HG02870 (cell line): ENCODE measurements at regions not wholly inside any gene's neighbourhood (a gene's known extent, or its start where the extent isn't known, plus 50 kb on each side); places are given as distances from the start of the nearest gene placed in this dataset.
"Not testable (repeated sequence)": the region's sequence is repeated elsewhere in the genome, so short reads cannot be mapped to it uniquely, and the experiment has no call there.

Source experiments
- ATAC-seq: cut with Tn5 transposase; IDR thresholded peaks from one replicate; pipeline ENCODE4 v1.9.1; 2021; ENCODE audit warnings: mild to moderate bottlenecking, moderate library complexity; ENCODE audit not compliant: unreplicated experiment

- ATAC-seq, result no peak
Measured at GRCh38 chr4:129842096-129842495, 746.1 kb downstream of the C4orf33 start.

DNA sequence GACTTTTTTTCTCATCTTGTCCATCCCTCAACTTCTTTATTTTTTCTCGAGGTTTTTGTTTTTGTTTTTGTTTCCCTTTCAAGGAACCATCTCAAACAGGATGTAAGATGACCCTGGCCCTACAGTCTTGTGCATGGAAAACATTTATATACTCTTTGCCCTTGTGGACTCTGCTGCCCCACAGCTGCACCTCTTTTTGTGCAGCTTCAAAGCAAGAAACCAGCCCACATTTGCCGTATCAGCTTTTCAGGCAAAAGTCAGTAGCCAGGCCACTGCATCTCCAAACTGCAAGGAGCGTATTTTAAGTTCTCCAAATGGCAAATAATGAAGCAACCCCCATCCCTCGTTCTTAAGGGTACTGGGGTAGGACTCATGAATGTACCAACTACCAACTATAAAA, 756.5 kb downstream of the C4orf33 start:
- no peak for ATAC-seq

- not testable (repeated sequence) for ATAC-seq
Measured at GRCh38 chr4:129853685-129854467, 757.9 kb downstream of the C4orf33 start.

- ATAC-seq, result no peak
Measured at GRCh38 chr4:129862461-129862860, 766.5 kb downstream of the C4orf33 start.

DNA sequence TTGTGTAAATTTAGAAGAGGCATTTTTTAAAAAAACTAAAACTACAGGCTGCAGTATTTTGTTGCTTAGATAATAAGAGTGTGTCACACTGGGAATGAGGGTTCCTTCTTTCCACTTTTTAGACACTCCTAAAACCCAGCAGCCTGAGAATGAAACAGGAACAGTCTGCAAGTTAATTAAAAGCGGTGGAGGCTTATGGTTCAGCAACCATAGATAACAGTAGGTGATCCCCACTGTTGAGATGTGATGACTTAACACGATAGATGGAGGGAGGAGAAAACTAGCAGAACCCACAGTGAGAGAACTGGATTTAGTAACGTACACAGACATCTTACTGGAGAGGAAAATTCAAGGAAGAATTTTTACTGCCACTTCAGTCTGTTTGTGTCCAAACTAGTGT, 767.3 kb downstream of the C4orf33 start:
- no peak for ATAC-seq

DNA sequence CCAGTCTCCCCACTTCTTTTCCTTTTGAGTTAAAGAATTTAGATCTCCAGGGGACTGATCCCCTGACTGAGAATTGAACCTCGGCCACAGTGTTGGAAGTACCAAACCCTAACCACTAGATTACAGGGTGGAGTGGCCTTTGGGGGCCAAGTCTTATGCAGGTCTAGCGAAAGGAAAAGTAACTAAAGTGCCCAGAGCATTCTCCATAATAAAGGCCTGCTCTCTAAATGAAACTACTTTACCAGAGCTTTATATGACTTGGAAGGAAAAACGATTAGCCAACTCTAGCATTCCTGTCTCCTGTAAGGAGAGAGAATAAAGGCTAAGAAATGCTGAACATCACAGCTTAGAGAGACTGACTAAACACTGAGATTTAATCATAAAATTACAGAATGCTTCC, 788.0 kb downstream of the C4orf33 start:
- ATAC-seq, result no peak

DNA sequence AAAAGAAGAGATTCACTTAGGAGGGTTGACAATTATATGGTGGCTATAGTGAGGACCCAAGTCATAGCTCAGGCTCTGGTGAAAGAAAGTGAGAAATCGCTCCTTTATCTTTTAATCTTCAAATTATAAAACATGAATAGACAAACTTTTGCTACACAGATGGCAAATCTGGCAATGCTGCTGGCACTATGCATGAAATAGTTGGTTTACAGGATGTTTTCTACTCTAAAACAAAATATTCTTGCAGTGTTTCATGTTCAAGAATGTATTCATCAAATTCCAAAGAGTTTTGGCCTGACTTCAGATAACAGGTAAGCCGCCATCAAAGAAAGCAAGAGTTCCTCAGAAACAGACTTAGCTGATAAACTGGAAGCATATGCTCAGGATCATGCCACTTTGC, 801.2 kb downstream of the C4orf33 start:
- ATAC-seq, result no peak

DNA sequence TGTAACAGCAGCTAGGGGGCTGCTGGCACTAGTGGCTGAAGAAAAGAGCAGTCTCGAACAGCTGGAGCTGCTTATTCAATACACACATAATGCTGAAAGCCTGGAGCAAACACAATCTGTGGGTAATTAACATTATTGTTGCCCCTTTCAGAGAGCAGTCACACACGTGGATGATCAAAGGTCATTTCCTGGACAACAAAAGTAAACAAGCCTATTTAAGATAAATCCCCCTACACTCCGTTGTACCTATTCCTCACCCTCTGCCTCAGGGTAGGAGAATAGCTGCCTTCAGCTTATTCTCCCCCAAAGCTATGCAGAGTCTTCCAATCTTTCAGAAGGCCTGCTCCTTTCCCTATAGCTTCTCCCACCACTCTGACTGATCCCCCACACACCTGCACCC, 803.9 kb downstream of the C4orf33 start:
- no peak for ATAC-seq

- ATAC-seq, result no peak
Measured at GRCh38 chr4:129900430-129900953, 804.5 kb downstream of the C4orf33 start.

DNA sequence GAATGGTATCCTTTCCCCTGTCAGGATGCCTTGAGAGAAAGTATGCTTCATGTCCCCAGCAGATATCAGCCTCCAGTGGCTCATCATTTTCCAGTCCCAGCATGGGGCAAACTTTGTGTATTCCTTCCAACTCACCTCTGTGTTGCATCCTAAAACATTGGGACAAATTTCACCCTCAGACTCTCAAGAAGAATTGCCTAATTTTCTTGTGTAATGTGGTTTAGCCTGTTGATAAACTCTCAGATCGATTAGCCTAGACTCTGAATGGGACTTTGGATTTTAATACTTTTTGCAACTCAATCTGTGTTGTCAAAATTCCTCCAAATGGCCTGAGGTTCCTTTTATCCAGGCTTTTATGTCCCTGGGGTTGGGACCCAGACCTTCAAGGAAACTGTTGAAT, 805.3 kb downstream of the C4orf33 start:
- no peak for ATAC-seq

DNA sequence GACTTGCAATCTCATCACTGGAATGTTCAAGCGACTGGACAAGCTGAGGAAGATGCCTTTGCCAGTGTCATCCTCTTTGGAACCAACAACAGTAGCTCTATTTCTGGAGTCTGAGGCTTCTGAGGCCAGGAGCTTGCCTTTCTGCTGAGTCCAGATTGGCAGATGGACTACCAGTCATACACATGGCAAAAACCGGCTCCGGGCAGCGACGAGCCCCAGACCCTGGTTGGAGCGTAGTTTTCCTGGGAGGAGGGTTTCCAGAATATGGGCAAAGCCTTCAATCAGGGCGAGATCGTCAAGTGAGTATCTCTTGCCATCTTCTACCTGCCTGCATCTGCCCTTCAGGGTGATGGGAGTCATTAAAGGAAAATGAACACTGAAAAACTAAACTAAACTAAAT, 807.9 kb downstream of the C4orf33 start:
- no peak for ATAC-seq

- ATAC-seq, result no peak
Measured at GRCh38 chr4:129905256-129905655, 809.3 kb downstream of the C4orf33 start.

DNA sequence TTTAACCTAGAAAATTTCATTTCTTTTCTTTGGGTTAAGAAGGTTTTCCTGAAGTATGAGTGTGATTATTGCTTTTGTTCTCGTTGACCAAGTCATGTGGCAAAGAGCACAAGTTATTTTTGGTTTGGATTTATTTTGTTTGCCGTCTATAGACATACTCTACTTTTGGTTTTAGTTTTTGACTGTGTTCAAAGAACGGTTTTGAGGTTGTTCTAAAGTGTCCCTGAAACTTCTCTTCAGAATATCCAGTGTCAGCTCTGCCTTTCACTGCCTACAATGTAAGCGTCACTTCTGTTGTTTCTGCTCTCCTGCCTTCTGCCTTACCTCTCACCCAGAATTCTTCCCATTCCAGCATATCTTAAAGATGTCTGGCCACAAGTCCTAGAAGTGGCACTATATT, 812.2 kb downstream of the C4orf33 start:
- ATAC-seq, result no peak

DNA sequence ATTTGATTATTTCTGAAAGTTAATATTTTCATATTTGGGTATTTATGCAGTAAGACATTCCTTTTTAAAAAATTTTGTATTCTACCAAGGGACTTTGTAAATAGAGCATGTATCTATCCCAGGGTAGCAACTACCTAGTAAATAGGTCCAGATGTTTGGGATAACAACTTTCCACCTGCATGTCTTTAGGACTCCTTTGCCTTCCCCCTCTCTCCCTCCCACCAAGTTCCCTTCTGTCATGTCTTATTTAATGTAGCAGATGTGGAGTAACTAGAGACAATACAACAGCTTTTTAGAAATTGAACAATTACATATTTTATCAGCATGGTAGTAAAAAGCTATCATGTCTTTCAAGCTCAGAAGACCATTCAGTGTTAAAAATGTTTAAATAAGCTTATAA, 821.0 kb downstream of the C4orf33 start:
- ATAC-seq, result no peak

DNA sequence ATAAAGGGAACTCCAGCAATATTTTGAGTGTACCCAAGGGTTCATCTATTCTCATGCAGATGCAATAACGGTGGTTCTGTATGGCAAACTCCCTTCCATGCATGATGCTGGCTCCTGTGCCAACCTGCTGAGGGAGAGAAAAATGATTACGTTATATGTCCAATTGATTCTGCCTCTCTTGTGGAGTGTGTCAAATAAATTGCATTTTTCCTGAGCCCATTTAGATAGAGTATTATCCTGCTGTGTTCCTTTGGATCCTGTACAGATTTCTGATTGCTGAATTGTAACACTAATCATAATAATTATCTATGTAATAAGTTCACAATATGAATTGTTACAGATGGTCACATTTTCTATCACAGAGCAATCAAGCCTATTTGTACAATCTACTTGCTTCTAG, 821.7 kb downstream of the C4orf33 start:
- no peak for ATAC-seq

DNA sequence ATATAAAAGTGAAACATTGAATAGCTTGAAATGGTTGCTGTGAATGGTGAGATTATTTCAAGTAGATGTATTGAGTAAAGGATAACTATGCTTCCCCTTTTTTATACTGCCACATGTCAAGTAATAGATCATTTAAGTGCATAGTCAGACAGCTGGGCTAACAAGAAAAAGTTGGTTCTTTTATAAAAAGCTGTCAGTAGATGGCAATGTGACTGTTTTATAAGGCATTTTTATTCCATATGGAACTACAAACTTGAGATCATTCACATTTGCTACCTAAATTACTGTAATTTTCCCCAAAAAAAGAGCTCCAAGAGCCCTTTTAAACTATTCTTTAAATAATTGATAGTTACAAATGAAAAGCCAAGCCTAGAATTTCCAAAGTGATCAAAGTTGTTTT, 831.0 kb downstream of the C4orf33 start:
- ATAC-seq, result no peak

- ATAC-seq, result no peak
Measured at GRCh38 chr4:129929052-129929451, 833.1 kb downstream of the C4orf33 start.

DNA sequence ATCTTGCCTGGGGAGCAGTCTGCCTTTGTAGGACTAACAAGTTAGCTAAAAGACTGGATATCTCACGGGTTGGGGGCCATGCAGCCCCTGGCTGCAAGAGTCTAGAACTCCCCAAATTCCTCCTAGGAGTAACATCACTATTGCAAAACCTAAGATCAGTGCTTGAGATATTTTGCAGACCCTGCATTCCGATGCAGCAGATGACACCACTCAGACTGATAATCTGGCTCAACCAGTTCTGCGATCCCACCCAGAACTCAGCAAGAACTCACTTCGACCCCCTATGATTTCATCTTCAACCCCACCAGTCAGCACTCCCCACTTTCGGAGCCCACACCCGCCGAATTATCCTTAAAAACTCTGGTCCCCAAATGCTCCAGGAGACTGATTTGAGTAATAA, 834.0 kb downstream of the C4orf33 start:
- no peak for ATAC-seq

GRCh38 chr4:129950217-129950616, 854.3 kb downstream of the C4orf33 start:
- ATAC-seq, result no peak

- ATAC-seq, result no peak
Measured at GRCh38 chr4:129966175-129966574, 870.2 kb downstream of the C4orf33 start.

DNA sequence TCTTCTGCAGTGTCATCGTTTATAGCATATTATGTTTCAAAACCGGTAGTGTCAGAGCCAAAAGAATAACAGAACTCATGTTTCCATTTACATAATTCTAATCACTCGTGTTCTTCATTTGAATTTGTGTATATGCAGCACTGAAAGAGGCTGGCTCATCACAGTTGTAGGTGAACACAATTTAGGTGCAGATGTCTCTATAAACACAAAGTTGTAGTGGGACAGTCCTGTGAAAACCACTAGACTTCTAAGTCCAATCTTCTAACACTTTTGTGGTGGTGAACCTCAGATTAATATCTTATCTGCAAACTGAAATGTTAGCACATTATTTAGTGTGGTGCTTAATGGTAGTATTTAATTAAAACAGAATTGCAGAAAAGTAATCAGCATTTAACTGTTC, 872.4 kb downstream of the C4orf33 start:
- no peak for ATAC-seq

GRCh38 chr4:129968778-129969177, 872.8 kb downstream of the C4orf33 start:
- no peak for ATAC-seq

DNA sequence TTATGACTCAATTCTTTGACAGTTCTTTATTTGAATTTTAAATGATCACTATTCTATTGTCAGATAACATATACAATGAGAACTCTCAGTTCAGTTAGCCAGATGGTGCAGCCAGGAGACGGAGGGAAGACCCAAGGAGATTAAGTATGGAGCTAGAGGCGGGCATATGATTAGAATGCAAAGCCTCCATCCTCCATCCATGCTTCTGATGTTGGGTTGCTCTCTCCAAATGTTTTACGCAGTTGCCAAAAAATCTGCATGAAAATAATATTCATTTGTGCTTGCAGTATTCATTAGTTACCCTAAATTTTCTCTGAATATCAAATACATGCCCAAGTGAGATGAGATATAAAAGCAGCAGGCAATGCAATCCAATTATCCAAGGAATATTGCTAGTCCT, 874.8 kb downstream of the C4orf33 start:
- no peak for ATAC-seq
